Right atrium auricular region (tissue), 2 donors: ENCODE measurements at regions not wholly inside any gene's neighbourhood (a gene's known extent, or its start where the extent isn't known, plus 50 kb on each side); places are given as distances from the start of the nearest gene placed in this dataset.

Experiments
- DNase-seq: peaks from one replicate; pipeline ENCODE4 v3.0.0-alpha.2; 2019; ENCODE audit warnings: low spot score
- H3K27ac ChIP-seq, 2 donors: fragments of 200-600 bp; sonication (generic); 1 replicate in 1 of 2; 2 replicates in 1 of 2; pipeline ENCODE4 v1.5.1; 2016 to 2019
- H3K27me3 ChIP-seq, 2 donors: fragments of 200-600 bp; sonication (generic); one replicate each; pipeline versions ENCODE4 v1.5.1 to v1.6.0; 2017 to 2019
- H3K36me3 ChIP-seq: fragments of 200-600 bp; sonication (generic); one replicate; pipeline ENCODE4 v1.5.1; 2016
- H3K4me1 ChIP-seq, 2 donors: fragments of 200-600 bp; sonication (generic); one replicate each; pipeline versions ENCODE4 v1.5.1 to v1.6.0; 2017 to 2019
- H3K4me3 ChIP-seq, 2 donors: fragments of 200-600 bp; sonication (generic); 1 replicate in 1 of 2; 2 replicates in 1 of 2; pipeline ENCODE4 v1.5.1; 2017 to 2019; ENCODE audit warnings: mild to moderate bottlenecking in 1 of 2, moderate library complexity in 1 of 2
- H3K9me3 ChIP-seq, 2 donors: fragments of 200-600 bp; sonication (generic); one replicate each; pipeline ENCODE4 v1.5.1; 2019
- CTCF ChIP-seq, 2 donors: fragments of 200-600 bp; sonication (generic); IDR thresholded peaks; one replicate each; pipeline ENCODE4 v1.5.1; 2019; ENCODE audit warnings: antibody characterized with exemption in 2 of 2

DNA sequence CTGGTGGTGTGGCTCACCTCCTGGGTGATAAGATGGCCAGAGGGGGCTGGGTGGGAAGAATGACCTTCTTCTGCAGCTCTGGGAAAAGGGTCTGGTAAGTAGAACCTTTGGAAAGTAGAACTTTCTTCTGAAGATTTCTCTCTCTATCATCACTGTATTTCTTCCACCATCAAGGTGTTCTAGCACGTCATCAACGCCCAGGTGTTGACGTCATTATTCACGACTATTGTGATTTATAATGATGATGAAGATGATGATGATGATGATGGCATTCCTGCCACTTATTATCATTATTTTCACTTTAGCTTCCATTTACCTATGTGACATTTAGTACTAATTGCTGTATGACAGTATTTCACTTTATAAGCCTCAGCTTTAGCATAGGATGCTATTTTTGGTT lies 525.6 kb upstream of the ADARB2 start:
- no peak for TF ChIP-seq CTCF (IDR thresholded peaks at IDR 0.05)
- Histone ChIP-seq H3K36me3 (no peaks in the 10 kb centered on the region), H3K27ac (no peak overlapping the region)

GRCh38 chr10:2262333-2262732 lies 525.0 kb upstream of the ADARB2 start:
- Histone ChIP-seq H3K27ac (no peak overlapping the region), H3K4me1 (no peaks in the 10 kb centered on the region), H3K9me3 (no peaks in the 10 kb centered on the region), H3K36me3 (no peaks in the 10 kb centered on the region), H3K27me3 (no peaks in the 10 kb centered on the region), H3K4me3 (no peak overlapping the region)
- no peak for DNase-seq
- TF ChIP-seq CTCF (IDR thresholded peaks at IDR 0.05) = no peak

More for the DNA sequence above, 525.6 kb upstream of the ADARB2 start:
- no peaks in the 10 kb centered on the region for H3K9me3 ChIP-seq
- no peak overlapping the region for H3K4me3 ChIP-seq
- H3K27me3 ChIP-seq = no peaks in the 10 kb centered on the region
- no peaks in the 10 kb centered on the region for H3K4me1 ChIP-seq
- no peak for DNase-seq

DNA sequence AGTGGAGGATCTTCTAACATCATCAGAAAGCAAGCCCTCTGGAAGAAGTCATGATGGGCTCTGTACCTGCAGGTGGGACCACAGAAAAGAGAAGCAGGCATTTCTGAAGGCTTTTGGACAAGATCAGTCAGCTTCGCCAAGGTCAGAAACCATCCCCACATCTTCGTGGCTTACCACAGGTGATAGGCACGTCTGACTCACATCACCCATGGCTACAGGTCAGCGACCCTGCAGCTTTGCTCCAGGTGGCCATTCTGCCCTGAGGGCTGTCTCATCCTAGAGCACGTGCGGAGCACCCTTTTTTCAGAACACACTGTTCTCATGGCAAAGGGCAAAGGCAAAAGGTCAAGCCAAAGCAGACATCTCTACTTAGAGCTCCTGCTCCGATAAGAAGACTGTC lies 518.9 kb upstream of the ADARB2 start:
- H3K27ac ChIP-seq = no peak overlapping the region
- no peak for DNase-seq
- H3K36me3 ChIP-seq = no peaks in the 10 kb centered on the region
- no peaks in the 10 kb centered on the region for H3K4me1 ChIP-seq
- H3K9me3 ChIP-seq = no peaks in the 10 kb centered on the region
- no peak for TF ChIP-seq CTCF (IDR thresholded peaks at IDR 0.05)
- no peak overlapping the region for H3K4me3 ChIP-seq
- H3K27me3 ChIP-seq = no peaks in the 10 kb centered on the region

DNA sequence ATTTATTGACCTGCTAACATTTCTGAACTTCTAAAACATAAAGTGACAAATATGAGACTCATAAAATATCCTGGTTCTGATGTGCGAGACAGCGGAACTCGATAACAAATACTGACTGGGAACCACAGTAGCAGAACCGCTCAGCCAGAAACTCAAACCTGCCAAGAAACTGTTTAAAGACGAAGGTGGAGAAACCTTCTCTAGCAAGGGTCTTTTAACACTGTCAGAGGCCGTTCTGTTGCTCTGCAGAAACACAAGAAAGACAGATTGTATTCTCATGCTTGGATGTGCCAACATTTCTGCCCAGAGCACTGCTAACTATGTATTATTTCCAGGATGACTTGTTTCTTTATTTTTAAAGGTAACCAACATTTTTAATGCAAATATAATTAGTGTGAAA lies 514.8 kb upstream of the ADARB2 start:
- Histone ChIP-seq H3K27ac (no peak overlapping the region), H3K36me3 (no peaks in the 10 kb centered on the region), H3K9me3 (no peaks in the 10 kb centered on the region), H3K4me3 (no peak overlapping the region), H3K27me3 (no peaks in the 10 kb centered on the region), H3K4me1 (no peaks in the 10 kb centered on the region)
- DNase-seq = no peak
- no peak for TF ChIP-seq CTCF (IDR thresholded peaks at IDR 0.05)

DNA sequence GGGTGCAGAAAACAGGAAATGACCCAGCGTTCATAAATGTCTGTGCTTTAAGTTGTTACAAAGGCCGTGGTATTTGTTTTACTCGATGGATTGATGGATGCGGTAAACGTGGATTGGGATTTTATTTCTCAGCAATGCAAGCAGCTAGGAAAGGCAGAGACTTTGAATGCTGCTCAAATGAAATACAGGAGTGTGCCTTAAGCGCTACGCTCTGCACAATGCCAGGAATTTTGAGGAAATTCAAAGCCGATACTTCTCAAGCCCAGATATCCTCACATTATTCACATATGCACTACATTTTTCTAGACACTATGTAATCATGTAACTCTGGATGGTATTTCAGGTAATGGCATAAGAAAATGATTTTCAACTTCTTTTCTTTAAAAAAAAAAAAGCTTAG lies 514.3 kb upstream of the ADARB2 start:
- no peaks in the 10 kb centered on the region for H3K9me3 ChIP-seq
- H3K27me3 ChIP-seq = no peaks in the 10 kb centered on the region
- no peak overlapping the region for H3K4me3 ChIP-seq
- no peak overlapping the region for H3K27ac ChIP-seq
- no peak for DNase-seq
- no peak for TF ChIP-seq CTCF (IDR thresholded peaks at IDR 0.05)
- no peaks in the 10 kb centered on the region for H3K4me1 ChIP-seq
- H3K36me3 ChIP-seq = no peaks in the 10 kb centered on the region

DNA sequence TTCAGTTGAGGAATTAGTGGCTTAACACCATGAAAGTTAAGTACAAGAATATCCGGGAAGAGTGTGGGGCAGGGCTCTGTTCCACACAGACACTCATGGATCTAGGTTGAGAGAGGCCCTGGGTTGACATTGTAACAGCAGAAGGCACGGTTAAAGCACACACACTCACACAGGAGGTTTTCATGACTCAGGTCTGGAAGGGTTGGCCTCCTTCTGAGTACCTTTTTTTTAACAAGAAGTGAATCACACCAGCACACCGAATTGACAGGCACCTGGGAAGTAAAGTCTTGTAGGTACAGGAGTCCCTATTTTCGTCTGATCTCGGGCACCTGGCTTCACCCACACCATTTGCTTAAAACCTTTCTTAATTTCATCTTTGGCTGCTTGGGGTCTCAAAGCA lies 509.4 kb upstream of the ADARB2 start:
- Histone ChIP-seq H3K9me3 (no peaks in the 10 kb centered on the region), H3K27ac (no peak overlapping the region), H3K27me3 (no peaks in the 10 kb centered on the region), H3K36me3 (no peaks in the 10 kb centered on the region), H3K4me3 (no peak overlapping the region), H3K4me1 (no peaks in the 10 kb centered on the region)
- no peak for TF ChIP-seq CTCF (IDR thresholded peaks at IDR 0.05)
- DNase-seq = no peak
